ENCODE measurements at regions not wholly inside any gene's neighbourhood (a gene's known extent, or its start where the extent isn't known, plus 50 kb on each side); places are given as distances from the start of the nearest gene placed in this dataset.

DNA sequence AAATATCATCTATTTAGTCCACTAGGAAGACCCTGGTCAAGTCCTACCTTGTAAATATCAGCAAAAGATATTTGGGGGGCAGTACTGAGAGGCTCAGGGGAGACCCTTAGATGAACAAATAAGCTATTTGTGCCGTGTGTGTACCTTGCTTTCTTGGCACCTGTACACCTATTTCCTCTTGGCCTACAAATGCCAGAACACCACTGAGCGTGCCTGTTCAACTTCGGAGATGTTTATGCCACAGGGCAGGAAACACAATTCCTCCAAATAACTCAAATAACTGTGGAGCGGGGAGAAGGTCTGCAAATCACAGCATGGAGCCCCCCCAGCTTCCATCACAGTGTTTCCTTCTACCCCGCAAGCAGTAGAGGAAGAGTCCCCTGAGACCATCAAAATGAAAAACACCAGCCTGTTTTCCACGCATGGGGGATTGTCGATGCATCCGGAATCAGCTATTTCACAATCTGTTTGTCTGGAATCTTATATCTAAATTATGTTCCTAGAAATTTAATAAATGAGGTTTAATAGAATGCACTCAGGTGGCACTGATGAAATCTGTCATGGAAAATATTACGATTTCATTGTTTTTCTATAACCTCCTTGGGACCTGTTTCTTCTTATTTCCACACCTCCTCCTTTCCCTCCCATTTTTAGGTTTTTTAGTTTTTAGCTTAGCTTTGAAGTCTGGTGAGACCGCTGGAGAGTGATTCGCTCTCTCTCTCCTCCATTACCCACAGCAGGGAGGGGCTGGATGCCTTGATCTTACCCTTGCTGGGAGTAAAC is 254.0 kb upstream of the SRRM4 start:
- no peak for ATAC-seq (replicated peaks in 1 of 4)
- Mint-ChIP-seq H3K27ac (no peak overlapping the region), H3K27me3 (no peaks in the 10 kb centered on the region), H3K4me3 (no peak overlapping the region), H3K36me3 (no peaks in the 10 kb centered on the region), H3K9me3 (peaks cover 3 to 11% (median 5%) of the 10 kb centered on the region in 3 donors), H3K4me1 (no peaks in the 10 kb centered on the region)
- H3K4me3 ChIP-seq (ENCODE audit: control insufficient read depth in 1 of 2, extremely low read depth in 1 of 2, low read length in 1 of 2): no peak overlapping the region
- no peak overlapping the region for H3K27ac ChIP-seq (ENCODE audit: low read length)
- no peaks in the 10 kb centered on the region for H3K4me1 ChIP-seq (ENCODE audit: control insufficient read depth in 1 of 2, extremely low read depth in 1 of 2, insufficient read depth in 2 of 2, low read length in 2 of 2)
- H3K36me3 ChIP-seq (ENCODE audit: control insufficient read depth in 2 of 2, extremely low read depth in 1 of 2, insufficient read depth in 1 of 2, low read length in 1 of 2): no peaks in the 10 kb centered on the region
- ChIA-PET POLR2A (no interaction called here), CTCF (interaction anchor here in 1 of 2 donors (0.6 kb wide), 1 partner anchor 1111 kb away, joined by 3 read pairs; no protein-coding TSS in a partner anchor)
- peaks cover 0 to 3% of the 10 kb centered on the region in 2 experiments for H3K27me3 ChIP-seq (replicated peaks in 1 of 2; ENCODE audit: control insufficient read depth in 2 of 2, extremely low read depth in 1 of 2, insufficient read depth in 2 of 2, low read length in 1 of 2)
- WGBS (ENCODE audit: insufficient coverage): 50% methylated on average over 1 of the region's 11 CpGs
- no peak for DNase-seq
- no peaks in the 10 kb centered on the region for H3K9me3 ChIP-seq

DNA sequence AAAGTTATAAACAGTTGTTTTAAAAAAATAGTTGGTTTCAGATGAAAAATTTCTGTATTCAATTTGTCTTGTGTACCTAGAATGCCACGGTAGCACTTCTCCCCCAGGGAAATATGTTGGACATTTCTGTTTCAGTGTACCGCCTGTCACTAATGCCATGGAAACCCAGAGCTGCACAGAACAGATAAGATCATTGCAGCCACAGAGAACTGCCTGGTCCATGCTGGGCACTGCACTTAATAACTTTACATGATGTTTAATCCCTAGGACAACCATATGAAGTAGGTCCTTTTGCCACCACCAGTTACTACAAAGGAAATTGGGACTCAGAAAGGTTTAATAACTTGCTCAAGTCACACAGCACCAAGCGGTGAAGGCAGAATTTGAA is 253.4 kb upstream of the SRRM4 start:
- ChIA-PET POLR2A (no interaction called here), CTCF (no interaction called here)
- Histone ChIP-seq H3K36me3 (ENCODE audit: control insufficient read depth in 2 of 2, extremely low read depth in 1 of 2, insufficient read depth in 1 of 2, low read length in 1 of 2) (no peaks in the 10 kb centered on the region), H3K4me1 (ENCODE audit: control insufficient read depth in 1 of 2, extremely low read depth in 1 of 2, insufficient read depth in 2 of 2, low read length in 2 of 2) (no peaks in the 10 kb centered on the region), H3K4me3 (ENCODE audit: control insufficient read depth in 1 of 2, extremely low read depth in 1 of 2, low read length in 1 of 2) (no peak overlapping the region), H3K9me3 (no peaks in the 10 kb centered on the region), H3K27ac (ENCODE audit: low read length) (no peak overlapping the region), H3K27me3 (replicated peaks in 1 of 2; ENCODE audit: control insufficient read depth in 2 of 2, extremely low read depth in 1 of 2, insufficient read depth in 2 of 2, low read length in 1 of 2) (peaks cover 0 to 3% of the 10 kb centered on the region in 2 experiments)
- H3K9me3 Mint-ChIP-seq: peaks cover 3 to 6% (median 5%) of the 10 kb centered on the region in 3 donors
- no peak overlapping the region for H3K4me3 Mint-ChIP-seq
- H3K27ac Mint-ChIP-seq: no peak overlapping the region
- no peaks in the 10 kb centered on the region for H3K4me1 Mint-ChIP-seq
- H3K27me3 Mint-ChIP-seq: no peaks in the 10 kb centered on the region
- H3K36me3 Mint-ChIP-seq: no peaks in the 10 kb centered on the region
- no peak for DNase-seq
- ATAC-seq (replicated peaks in 1 of 4): no peak
- WGBS (ENCODE audit: insufficient coverage): 75% methylated on average over 3 of the region's 3 CpGs

DNA sequence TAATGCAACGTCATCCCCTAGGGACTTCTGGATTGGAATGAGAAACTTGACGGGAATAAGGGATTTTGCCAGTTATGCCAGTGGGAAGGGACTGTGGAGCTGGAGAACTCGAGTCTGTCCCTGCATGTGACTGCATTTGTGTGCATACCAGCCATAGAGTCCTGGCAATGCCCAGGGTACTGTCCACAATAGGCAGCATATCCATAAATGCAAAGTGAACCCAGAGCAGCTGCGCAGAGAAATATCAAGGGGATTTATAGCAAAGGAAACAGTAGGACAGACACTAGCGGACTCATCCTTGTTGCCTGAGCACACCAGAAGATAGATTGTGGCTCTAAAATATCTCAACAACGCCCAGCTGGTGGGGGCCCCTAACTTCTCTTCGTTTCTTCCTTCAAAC is 247.1 kb upstream of the SRRM4 start:
- H3K36me3 Mint-ChIP-seq: no peaks in the 10 kb centered on the region
- H3K4me1 Mint-ChIP-seq: no peaks in the 10 kb centered on the region
- ChIA-PET CTCF (no interaction called here), POLR2A (no interaction called here)
- H3K4me3 Mint-ChIP-seq: no peak overlapping the region
- Histone ChIP-seq H3K27me3 (replicated peaks in 1 of 2; ENCODE audit: control insufficient read depth in 2 of 2, extremely low read depth in 1 of 2, insufficient read depth in 2 of 2, low read length in 1 of 2) (no peaks in the 10 kb centered on the region), H3K4me1 (ENCODE audit: control insufficient read depth in 1 of 2, extremely low read depth in 1 of 2, insufficient read depth in 2 of 2, low read length in 2 of 2) (no peaks in the 10 kb centered on the region), H3K9me3 (no peaks in the 10 kb centered on the region), H3K36me3 (ENCODE audit: control insufficient read depth in 2 of 2, extremely low read depth in 1 of 2, insufficient read depth in 1 of 2, low read length in 1 of 2) (no peaks in the 10 kb centered on the region), H3K4me3 (ENCODE audit: control insufficient read depth in 1 of 2, extremely low read depth in 1 of 2, low read length in 1 of 2) (no peak overlapping the region), H3K27ac (ENCODE audit: low read length) (no peak overlapping the region)
- 68% methylated on average over 4 of the region's 7 CpGs for WGBS (ENCODE audit: insufficient coverage)
- H3K27ac Mint-ChIP-seq: no peak overlapping the region
- ATAC-seq (replicated peaks in 1 of 4): no peak
- peaks cover 0 to 7% (median 5%) of the 10 kb centered on the region in 3 donors for H3K9me3 Mint-ChIP-seq
- no peak for DNase-seq
- H3K27me3 Mint-ChIP-seq: no peaks in the 10 kb centered on the region

DNA sequence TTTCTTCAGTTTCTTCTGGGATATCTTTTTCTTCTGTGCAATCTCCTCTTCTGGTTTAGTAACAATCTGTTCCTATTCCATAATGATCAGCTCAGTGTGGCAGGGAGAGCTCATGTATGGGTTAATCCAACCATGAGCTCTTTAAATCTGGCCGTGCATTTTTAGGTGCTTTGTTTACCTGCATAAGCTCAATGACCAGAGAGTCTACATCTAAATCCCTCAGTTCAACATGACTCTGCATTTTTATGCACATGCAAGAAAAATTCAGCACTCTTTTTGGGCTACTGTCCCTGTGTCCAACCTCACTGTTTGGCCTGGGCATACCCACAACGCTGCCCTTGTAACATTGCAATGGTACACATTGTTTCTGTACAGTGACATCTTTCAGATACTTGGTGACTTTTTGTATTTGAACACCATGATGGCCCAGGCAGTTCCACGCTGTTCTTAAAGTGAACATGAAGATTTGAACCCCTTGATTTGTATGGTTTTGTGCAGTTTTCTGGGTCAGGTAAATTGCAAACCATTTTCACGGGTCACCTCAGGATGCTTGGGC is 243.3 kb upstream of the SRRM4 start:
- Mint-ChIP-seq H3K4me1 (no peaks in the 10 kb centered on the region), H3K27me3 (no peaks in the 10 kb centered on the region), H3K36me3 (no peaks in the 10 kb centered on the region), H3K9me3 (peaks cover 4 to 12% (median 5%) of the 10 kb centered on the region in 3 donors), H3K27ac (no peak overlapping the region), H3K4me3 (no peak overlapping the region)
- Histone ChIP-seq H3K36me3 (ENCODE audit: control insufficient read depth in 2 of 2, extremely low read depth in 1 of 2, insufficient read depth in 1 of 2, low read length in 1 of 2) (no peaks in the 10 kb centered on the region), H3K9me3 (no peaks in the 10 kb centered on the region), H3K4me1 (ENCODE audit: control insufficient read depth in 1 of 2, extremely low read depth in 1 of 2, insufficient read depth in 2 of 2, low read length in 2 of 2) (no peaks in the 10 kb centered on the region), H3K27me3 (replicated peaks in 1 of 2; ENCODE audit: control insufficient read depth in 2 of 2, extremely low read depth in 1 of 2, insufficient read depth in 2 of 2, low read length in 1 of 2) (no peaks in the 10 kb centered on the region), H3K27ac (ENCODE audit: low read length) (no peak overlapping the region), H3K4me3 (ENCODE audit: control insufficient read depth in 1 of 2, extremely low read depth in 1 of 2, low read length in 1 of 2) (no peak overlapping the region)
- DNase-seq (no peak), ATAC-seq (replicated peaks in 1 of 4) (no peak)
- CTCF ChIA-PET: no interaction called here
- WGBS (ENCODE audit: insufficient coverage): 74% methylated on average over 3 of the region's 4 CpGs
- POLR2A ChIA-PET: interaction anchor here in 1 of 2 donors (0.5 kb wide), 1 partner anchor 390 kb away, joined by 4 read pairs; no protein-coding TSS in a partner anchor

DNA sequence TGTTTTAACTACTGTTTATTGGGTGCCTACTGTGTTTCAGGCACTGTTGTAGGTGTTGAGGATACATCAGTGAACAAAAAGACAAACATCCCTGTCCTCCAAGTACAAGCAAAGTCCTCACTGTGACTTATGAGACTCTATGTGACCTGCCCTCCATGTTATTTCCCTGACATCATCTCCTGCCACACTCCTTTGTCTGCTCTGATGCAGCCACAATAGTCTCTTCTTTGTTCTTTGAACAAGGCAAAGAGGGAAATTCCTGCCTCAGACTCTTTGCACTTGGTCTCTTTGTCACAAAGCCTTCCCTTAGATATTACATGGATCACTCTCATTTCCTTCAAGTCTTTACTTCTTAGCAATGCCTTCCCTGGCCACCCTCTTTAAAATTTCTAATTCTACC is 240.1 kb upstream of the SRRM4 start:
- Mint-ChIP-seq H3K4me3 (no peak overlapping the region), H3K27me3 (no peaks in the 10 kb centered on the region), H3K4me1 (no peaks in the 10 kb centered on the region), H3K27ac (no peak overlapping the region), H3K36me3 (no peaks in the 10 kb centered on the region), H3K9me3 (peaks cover 4 to 18% (median 9%) of the 10 kb centered on the region in 3 donors)
- H3K9me3 ChIP-seq: no peaks in the 10 kb centered on the region
- DNase-seq (no peak), ATAC-seq (replicated peaks in 1 of 4) (no peak)
- no peaks in the 10 kb centered on the region for H3K4me1 ChIP-seq (ENCODE audit: control insufficient read depth in 1 of 2, extremely low read depth in 1 of 2, insufficient read depth in 2 of 2, low read length in 2 of 2)
- no peak overlapping the region for H3K4me3 ChIP-seq (ENCODE audit: control insufficient read depth in 1 of 2, extremely low read depth in 1 of 2, low read length in 1 of 2)
- no peaks in the 10 kb centered on the region for H3K36me3 ChIP-seq (ENCODE audit: control insufficient read depth in 2 of 2, extremely low read depth in 1 of 2, insufficient read depth in 1 of 2, low read length in 1 of 2)
- ChIA-PET CTCF (no interaction called here), POLR2A (no interaction called here)
- no peaks in the 10 kb centered on the region for H3K27me3 ChIP-seq (replicated peaks in 1 of 2; ENCODE audit: control insufficient read depth in 2 of 2, extremely low read depth in 1 of 2, insufficient read depth in 2 of 2, low read length in 1 of 2)
- H3K27ac ChIP-seq (ENCODE audit: low read length): no peak overlapping the region

DNA sequence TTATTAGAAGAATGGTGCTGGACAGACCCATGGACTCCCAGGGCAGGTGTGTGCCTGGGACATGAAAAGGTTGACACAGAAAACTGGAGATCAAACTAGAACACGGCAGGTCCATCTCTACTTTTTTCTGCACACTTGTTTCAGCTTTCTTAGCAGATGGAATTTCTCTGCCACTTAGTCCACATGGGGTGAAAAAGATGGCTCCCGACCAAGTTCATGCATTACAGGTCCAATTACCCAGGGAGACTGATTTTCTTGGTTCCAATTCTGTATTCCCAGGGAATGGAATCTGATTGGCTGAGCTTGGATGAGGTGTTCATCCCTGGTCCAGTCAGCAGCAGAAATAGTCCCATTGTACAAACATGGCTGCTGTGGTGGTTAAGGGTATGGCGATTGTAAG is 238.9 kb upstream of the SRRM4 start:
- POLR2A ChIA-PET: no interaction called here
- DNase-seq (no peak), ATAC-seq (replicated peaks in 1 of 4) (no peak)
- Histone ChIP-seq H3K4me3 (ENCODE audit: control insufficient read depth in 1 of 2, extremely low read depth in 1 of 2, low read length in 1 of 2) (no peak overlapping the region), H3K9me3 (no peaks in the 10 kb centered on the region), H3K27me3 (replicated peaks in 1 of 2; ENCODE audit: control insufficient read depth in 2 of 2, extremely low read depth in 1 of 2, insufficient read depth in 2 of 2, low read length in 1 of 2) (no peaks in the 10 kb centered on the region), H3K27ac (ENCODE audit: low read length) (no peak overlapping the region), H3K4me1 (ENCODE audit: control insufficient read depth in 1 of 2, extremely low read depth in 1 of 2, insufficient read depth in 2 of 2, low read length in 2 of 2) (no peaks in the 10 kb centered on the region), H3K36me3 (ENCODE audit: control insufficient read depth in 2 of 2, extremely low read depth in 1 of 2, insufficient read depth in 1 of 2, low read length in 1 of 2) (no peaks in the 10 kb centered on the region)
- Mint-ChIP-seq H3K36me3 (no peaks in the 10 kb centered on the region), H3K9me3 (peaks cover 4 to 18% (median 9%) of the 10 kb centered on the region in 3 donors), H3K27me3 (no peaks in the 10 kb centered on the region), H3K27ac (no peak overlapping the region), H3K4me1 (no peaks in the 10 kb centered on the region), H3K4me3 (no peak overlapping the region)
- 17% methylated on average over 1 of the region's 3 CpGs for WGBS (ENCODE audit: insufficient coverage)
- CTCF ChIA-PET: no interaction called here

All from T-cell (primary cell).